ENCODE measurements at regions not wholly inside any gene's neighbourhood (a gene's known extent, or its start where the extent isn't known, plus 50 kb on each side); places are given as distances from the start of the nearest gene placed in this dataset.

DNA sequence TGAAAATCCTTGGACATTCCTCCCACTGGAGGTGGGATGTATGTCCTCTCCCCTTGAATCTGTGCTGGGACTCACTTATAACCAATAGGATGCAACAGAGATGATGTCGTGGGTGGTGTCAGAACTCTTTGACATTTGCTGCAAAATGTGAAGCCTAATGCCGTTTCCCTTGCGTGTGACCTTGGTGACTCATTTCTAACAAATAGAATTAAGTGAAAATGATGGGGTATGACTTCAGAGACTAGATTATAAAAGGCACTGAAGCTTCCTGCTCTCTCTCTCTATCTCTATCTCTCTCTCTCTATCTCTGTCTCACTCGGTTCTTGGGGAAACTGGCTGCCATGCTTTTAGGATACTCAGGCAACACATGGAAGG lies 126.1 kb upstream of the STC2 start:
- TF ChIP-seq CTCF (IDR thresholded peaks at IDR 0.05) (no peak), POLR2A (IDR thresholded peaks at IDR 0.05) (no peak)

Measured in lower leg skin (tissue), 3 donors.